DOHH2 (cell line): ENCODE measurements at regions not wholly inside any gene's neighbourhood (a gene's known extent, or its start where the extent isn't known, plus 50 kb on each side); places are given as distances from the start of the nearest gene placed in this dataset.

Experiments
- CTCF ChIP-seq: fragments of 200-600 bp; sonication (generic); IDR thresholded peaks from one replicate; pipeline ENCODE4 v1.5.1; 2014; ENCODE audit warnings: antibody characterized with exemption, mild to moderate bottlenecking, low read depth, low read length; ENCODE audit not compliant: poor library complexity, severe bottlenecking
- EZH2phosphoT487 ChIP-seq: fragments of 200-600 bp; sonication (generic); IDR thresholded peaks from 2 replicates; pipeline ENCODE4 v1.6.1; 2017; ENCODE audit warnings: borderline replicate concordance, mild to moderate bottlenecking, antibody characterized with exemption, low read length, moderate library complexity, mixed read lengths

- no peak for TF ChIP-seq CTCF
- TF ChIP-seq EZH2phosphoT487, result no peak
These were observed 129.8 kb downstream of the FOXG1 start for GRCh38 chr14:28896337-28896736.
